Esophagus muscularis mucosa (tissue), 4 donors: ENCODE measurements at regions not wholly inside any gene's neighbourhood (a gene's known extent, or its start where the extent isn't known, plus 50 kb on each side); places are given as distances from the start of the nearest gene placed in this dataset.

Source experiments
- EP300 ChIP-seq: sonication (generic); formaldehyde crosslinking; IDR thresholded peaks from one replicate; pipeline ENCODE4 v1.6.1; 2017; ENCODE audit warnings: antibody characterized with exemption
- POLR2A ChIP-seq: fragments of 450-650 bp; IDR thresholded peaks from one replicate; pipeline ENCODE4 v1.6.1; 2017; ENCODE audit warnings: antibody characterized with exemption, moderate library complexity, mild to moderate bottlenecking, low read depth
- TF ChIP-seq, protein P1 (sequence below), 3 experiments: fragments of 200-600 bp in 2 of 3; fragments of 450-650 bp in 1 of 3; sonication (generic) in 2 of 3; IDR thresholded peaks; one replicate each; pipeline ENCODE4 v1.5.1; 2017 to 2019; ENCODE audit warnings: antibody characterized with exemption in 3 of 3, mild to moderate bottlenecking in 2 of 3, moderate library complexity in 1 of 3

DNA sequence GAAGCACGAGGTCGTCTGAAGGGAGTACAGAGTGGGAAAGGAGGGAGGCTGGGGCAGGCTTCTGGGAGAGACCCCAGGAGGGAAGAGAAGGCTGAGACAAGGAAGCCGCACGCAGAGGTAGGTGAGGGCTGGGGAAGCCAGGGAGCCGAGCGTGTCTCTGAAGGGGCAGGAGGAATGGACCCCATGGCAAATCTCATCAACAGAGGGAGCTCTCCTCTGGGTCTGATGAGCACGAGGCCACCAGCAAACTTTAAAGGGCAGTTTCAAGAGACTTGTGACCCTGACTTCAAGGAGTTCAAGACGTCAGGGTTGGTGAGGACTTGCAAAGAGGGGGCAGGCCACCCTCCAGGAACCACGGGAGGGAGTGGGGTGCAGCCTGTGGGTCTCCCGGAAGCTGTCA, 326.2 kb upstream of the IRX2 start:
- TF ChIP-seq EP300 (no peak), POLR2A (no peak)
- TF ChIP-seq, protein P1, sequence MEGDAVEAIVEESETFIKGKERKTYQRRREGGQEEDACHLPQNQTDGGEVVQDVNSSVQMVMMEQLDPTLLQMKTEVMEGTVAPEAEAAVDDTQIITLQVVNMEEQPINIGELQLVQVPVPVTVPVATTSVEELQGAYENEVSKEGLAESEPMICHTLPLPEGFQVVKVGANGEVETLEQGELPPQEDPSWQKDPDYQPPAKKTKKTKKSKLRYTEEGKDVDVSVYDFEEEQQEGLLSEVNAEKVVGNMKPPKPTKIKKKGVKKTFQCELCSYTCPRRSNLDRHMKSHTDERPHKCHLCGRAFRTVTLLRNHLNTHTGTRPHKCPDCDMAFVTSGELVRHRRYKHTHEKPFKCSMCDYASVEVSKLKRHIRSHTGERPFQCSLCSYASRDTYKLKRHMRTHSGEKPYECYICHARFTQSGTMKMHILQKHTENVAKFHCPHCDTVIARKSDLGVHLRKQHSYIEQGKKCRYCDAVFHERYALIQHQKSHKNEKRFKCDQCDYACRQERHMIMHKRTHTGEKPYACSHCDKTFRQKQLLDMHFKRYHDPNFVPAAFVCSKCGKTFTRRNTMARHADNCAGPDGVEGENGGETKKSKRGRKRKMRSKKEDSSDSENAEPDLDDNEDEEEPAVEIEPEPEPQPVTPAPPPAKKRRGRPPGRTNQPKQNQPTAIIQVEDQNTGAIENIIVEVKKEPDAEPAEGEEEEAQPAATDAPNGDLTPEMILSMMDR (IDR thresholded peaks at IDR 0.05), result no peak
